PC-9 (cell line): ENCODE measurements at regions not wholly inside any gene's neighbourhood (a gene's known extent, or its start where the extent isn't known, plus 50 kb on each side); places are given as distances from the start of the nearest gene placed in this dataset.

ENCODE experiments used
- EZH2 ChIP-seq: fragments of 200-600 bp; sonication (generic); IDR thresholded peaks from 2 replicates; pipeline ENCODE4 v1.8.0; 2017; ENCODE audit warnings: antibody characterized with exemption, low read depth
- TF ChIP-seq, protein P1 (sequence below): fragments of 200-600 bp; sonication (generic); conservative IDR thresholded peaks from 2 replicates; pipeline ENCODE4 v1.6.1; 2017; ENCODE audit warnings: mixed run types, antibody characterized with exemption, mild to moderate bottlenecking, moderate library complexity

DNA sequence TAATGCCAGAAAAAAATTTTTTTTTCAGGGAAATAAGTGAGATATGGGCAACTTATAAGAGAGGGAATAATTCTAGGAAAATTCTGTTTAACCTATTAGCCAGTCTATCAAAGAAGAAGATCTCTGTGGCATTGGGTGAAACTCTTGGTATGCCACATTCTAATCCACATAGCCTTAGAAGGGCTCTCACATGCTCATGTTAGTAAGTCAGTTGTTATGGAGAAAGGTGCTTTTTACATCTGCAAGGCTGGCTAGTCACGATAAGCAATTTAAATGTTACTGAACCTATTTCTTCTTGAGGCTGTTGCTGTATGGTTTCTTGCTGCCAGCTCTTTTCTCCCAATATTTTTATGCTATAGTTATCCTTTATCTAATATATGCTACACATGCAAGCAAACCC is 89.9 kb upstream of the MAGI1 start:
- TF ChIP-seq, protein P1, sequence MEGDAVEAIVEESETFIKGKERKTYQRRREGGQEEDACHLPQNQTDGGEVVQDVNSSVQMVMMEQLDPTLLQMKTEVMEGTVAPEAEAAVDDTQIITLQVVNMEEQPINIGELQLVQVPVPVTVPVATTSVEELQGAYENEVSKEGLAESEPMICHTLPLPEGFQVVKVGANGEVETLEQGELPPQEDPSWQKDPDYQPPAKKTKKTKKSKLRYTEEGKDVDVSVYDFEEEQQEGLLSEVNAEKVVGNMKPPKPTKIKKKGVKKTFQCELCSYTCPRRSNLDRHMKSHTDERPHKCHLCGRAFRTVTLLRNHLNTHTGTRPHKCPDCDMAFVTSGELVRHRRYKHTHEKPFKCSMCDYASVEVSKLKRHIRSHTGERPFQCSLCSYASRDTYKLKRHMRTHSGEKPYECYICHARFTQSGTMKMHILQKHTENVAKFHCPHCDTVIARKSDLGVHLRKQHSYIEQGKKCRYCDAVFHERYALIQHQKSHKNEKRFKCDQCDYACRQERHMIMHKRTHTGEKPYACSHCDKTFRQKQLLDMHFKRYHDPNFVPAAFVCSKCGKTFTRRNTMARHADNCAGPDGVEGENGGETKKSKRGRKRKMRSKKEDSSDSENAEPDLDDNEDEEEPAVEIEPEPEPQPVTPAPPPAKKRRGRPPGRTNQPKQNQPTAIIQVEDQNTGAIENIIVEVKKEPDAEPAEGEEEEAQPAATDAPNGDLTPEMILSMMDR: no peak
- no peak for TF ChIP-seq EZH2
